Muscle of leg (tissue), 3 donors: ENCODE measurements at regions not wholly inside any gene's neighbourhood (a gene's known extent, or its start where the extent isn't known, plus 50 kb on each side); places are given as distances from the start of the nearest gene placed in this dataset.

Experiments
- DNase-seq: peaks from one replicate; pipeline ENCODE4 v3.0.0; 2013
- H3K27ac ChIP-seq: one replicate; pipeline ENCODE4 v1.5.1; 2013; ENCODE audit warnings: mild to moderate bottlenecking, low read length, control low read depth
- H3K27me3 ChIP-seq: one replicate; pipeline ENCODE4 v1.6.1; 2013; ENCODE audit warnings: low read length; ENCODE audit not compliant: control insufficient read depth, insufficient read depth
- H3K36me3 ChIP-seq: one replicate; pipeline ENCODE4 v1.6.1; 2013; ENCODE audit warnings: low read length; ENCODE audit not compliant: control insufficient read depth, insufficient read depth
- H3K4me1 ChIP-seq: one replicate; pipeline ENCODE4 v1.6.1; 2013; ENCODE audit warnings: low read length; ENCODE audit not compliant: control insufficient read depth, insufficient read depth
- H3K4me3 ChIP-seq: one replicate; pipeline ENCODE4 v1.5.1; 2013; ENCODE audit warnings: low read length, control low read depth
- H3K9me3 ChIP-seq: replicated peaks from 2 replicates; pipeline ENCODE4 v1.6.1; 2013; ENCODE audit warnings: low read depth, low read length; ENCODE audit not compliant: control insufficient read depth
- WGBS: methylation state at CpG from one replicate; pipeline ENCODE4 v1.1.5; 2013; ENCODE audit warnings: missing lambda C conversion rate; ENCODE audit not compliant: insufficient coverage; 5-methylcytosine and 5-hydroxymethylcytosine counted together

DNA sequence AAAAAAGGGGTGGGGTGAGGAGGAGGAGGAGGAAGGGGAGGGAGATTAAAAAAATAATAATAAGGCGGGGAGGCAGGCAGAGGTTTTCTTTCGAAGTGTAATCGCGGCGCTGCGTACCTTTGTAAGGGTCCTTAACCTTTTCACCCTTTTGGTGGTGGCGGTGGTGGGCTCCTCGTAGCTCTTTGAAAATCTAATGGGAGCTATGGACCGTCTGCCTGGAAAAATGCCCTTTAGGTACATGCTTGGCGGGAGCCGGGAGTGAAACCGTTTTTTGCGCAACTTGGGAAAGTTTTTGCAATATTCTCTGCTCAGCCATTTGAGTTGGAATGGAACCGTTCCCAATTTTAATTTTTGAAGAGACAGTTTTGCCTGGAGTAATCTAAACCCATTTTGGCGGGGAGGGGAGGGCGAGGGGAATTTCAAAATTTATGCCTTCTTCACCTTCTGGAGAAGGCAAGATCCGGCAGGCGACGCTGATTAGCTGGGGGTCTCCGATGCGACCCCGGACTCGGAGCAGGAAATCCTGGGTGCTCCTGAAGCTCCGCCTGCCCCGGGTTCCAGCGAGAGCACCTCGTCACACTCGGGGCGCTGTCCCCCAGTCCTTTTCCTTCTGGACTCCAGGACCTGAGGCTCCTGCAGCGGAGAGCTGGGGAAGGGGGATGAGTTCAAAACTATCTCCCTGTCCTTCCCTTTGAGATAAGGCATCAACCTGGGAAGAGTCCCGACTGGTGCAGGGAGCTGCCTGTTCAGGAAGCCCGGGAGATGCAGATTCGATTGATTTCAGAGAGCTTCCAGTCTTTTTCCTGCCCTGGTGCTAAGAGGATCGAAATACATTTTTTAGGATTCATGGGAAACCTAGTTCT lies 74.6 kb upstream of the TBX5 start:
- H3K27me3 ChIP-seq, result peaks cover 55% of the 10 kb centered on the region

DNA sequence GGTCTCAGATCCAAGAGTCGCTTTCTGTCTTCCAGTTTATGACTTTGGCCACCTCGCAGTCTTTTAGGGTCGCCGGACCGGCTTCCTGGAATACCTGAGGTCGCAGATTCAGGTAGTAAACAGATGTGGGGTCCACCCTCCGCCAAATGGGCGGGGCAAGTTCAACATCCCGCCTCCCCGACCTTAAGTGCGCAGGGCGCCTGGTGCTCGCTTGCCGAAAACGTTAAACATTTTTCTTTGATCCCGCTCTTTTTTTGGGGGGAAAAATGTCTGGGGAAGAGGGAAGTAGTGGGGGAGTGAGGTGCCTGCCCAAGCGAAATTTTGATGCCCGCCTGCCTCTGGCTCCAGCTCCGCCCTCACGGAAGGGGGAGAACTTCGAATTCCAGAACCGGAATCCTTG lies 73.9 kb upstream of the TBX5 start:
- WGBS, result 1% methylated on average over 18 of the region's 22 CpGs
- Histone ChIP-seq H3K4me1 (peaks cover 4% of the 10 kb centered on the region), H3K27ac (no peak overlapping the region), H3K4me3 (peak overlapping the region; percentile 23), H3K36me3 (no peaks in the 10 kb centered on the region), H3K9me3 (no peaks in the 10 kb centered on the region), H3K27me3 (peaks cover 55% of the 10 kb centered on the region)
- peak; percentile 10 for DNase-seq

More for the DNA sequence above, 74.6 kb upstream of the TBX5 start:
- 4% methylated on average over 25 of the region's 34 CpGs for WGBS
- peak overlapping the region; percentile 23 for H3K4me3 ChIP-seq
- peaks cover 4% of the 10 kb centered on the region for H3K4me1 ChIP-seq
- H3K9me3 ChIP-seq, result no peaks in the 10 kb centered on the region
- no peak overlapping the region for H3K27ac ChIP-seq
- no peaks in the 10 kb centered on the region for H3K36me3 ChIP-seq
- peak; percentile 36 for DNase-seq

DNA sequence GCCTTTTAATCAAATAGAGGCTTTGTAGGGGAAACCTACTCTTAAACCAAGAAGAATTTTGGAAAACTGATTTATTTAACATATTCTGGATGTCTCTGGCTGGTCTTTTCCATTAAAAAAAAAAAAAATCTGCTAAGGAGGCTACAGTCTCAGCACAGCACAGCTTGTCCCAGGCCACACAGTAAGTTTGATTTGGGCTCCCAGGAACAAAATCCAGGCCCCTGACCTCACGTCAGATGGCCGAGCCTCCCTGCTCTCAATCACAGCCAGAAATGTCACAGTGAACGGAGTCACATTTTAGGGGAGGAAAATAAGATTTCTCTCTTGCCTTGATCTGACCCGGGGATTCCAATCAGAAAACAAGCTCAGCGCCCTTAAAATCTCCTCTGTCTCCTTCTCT lies 72.9 kb upstream of the TBX5 start:
- Histone ChIP-seq H3K4me3 (no peak overlapping the region), H3K36me3 (no peaks in the 10 kb centered on the region), H3K27me3 (peaks cover 55% of the 10 kb centered on the region), H3K27ac (no peak overlapping the region), H3K9me3 (no peaks in the 10 kb centered on the region), H3K4me1 (peaks cover 4% of the 10 kb centered on the region)
- DNase-seq, result no peak
- WGBS, result no CpG with 5 or more reads among the region's 5 CpGs

- H3K27ac ChIP-seq, result no peak overlapping the region
Measured at GRCh38 chr12:114477989-114478395, 72.0 kb upstream of the TBX5 start.

DNA sequence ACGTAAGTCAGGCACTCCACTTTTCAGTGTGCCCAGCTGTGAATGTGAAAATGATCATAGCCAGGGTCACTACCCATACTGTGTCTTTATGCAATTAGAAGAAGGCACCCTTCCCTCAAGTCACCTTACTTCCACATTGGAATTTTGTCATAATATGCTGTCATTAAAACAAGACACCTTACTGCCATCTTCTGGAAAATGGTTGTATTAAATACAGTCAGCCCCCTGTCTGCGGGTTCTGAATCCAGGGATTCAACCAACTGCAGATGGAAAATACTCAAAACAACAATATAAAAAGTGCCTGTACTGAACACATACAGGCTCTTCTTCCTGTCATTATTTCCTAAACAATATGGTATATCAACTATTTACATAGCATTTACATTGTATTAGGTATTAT lies 70.2 kb upstream of the TBX5 start:
- 56% methylated on average over 1 of the region's 2 CpGs for WGBS
- peak; percentile 63 for DNase-seq
- Histone ChIP-seq H3K27me3 (peaks cover 41% of the 10 kb centered on the region), H3K9me3 (no peaks in the 10 kb centered on the region), H3K36me3 (no peaks in the 10 kb centered on the region), H3K4me3 (no peak overlapping the region), H3K27ac (no peak overlapping the region), H3K4me1 (peaks cover 4% of the 10 kb centered on the region)

More at GRCh38 chr12:114477989-114478395, 72.0 kb upstream of the TBX5 start:
- 19% methylated on average over 5 of the region's 5 CpGs for WGBS
- no peak overlapping the region for H3K4me3 ChIP-seq
- peaks cover 52% of the 10 kb centered on the region for H3K27me3 ChIP-seq
- no peak for DNase-seq
- H3K4me1 ChIP-seq, result peaks cover 4% of the 10 kb centered on the region
- no peaks in the 10 kb centered on the region for H3K36me3 ChIP-seq
- no peaks in the 10 kb centered on the region for H3K9me3 ChIP-seq

- no peaks in the 10 kb centered on the region for H3K4me1 ChIP-seq
- H3K9me3 ChIP-seq, result no peaks in the 10 kb centered on the region
- DNase-seq, result no peak
- H3K27me3 ChIP-seq, result peaks cover 17% of the 10 kb centered on the region
- no peaks in the 10 kb centered on the region for H3K36me3 ChIP-seq
- 50% methylated on average over 1 of the region's 3 CpGs for WGBS
- H3K27ac ChIP-seq, result no peak overlapping the region
- no peak overlapping the region for H3K4me3 ChIP-seq
Measured at GRCh38 chr12:114473717-114474116, 67.8 kb upstream of the TBX5 start.

GRCh38 chr12:114473018-114473417 lies 67.1 kb upstream of the TBX5 start:
- WGBS, result 80% methylated on average over 2 of the region's 2 CpGs
- no peaks in the 10 kb centered on the region for H3K4me1 ChIP-seq
- peaks cover 11% of the 10 kb centered on the region for H3K27me3 ChIP-seq
- H3K4me3 ChIP-seq, result no peak overlapping the region
- no peak overlapping the region for H3K27ac ChIP-seq
- DNase-seq, result no peak
- H3K36me3 ChIP-seq, result no peaks in the 10 kb centered on the region
- H3K9me3 ChIP-seq, result no peaks in the 10 kb centered on the region

DNA sequence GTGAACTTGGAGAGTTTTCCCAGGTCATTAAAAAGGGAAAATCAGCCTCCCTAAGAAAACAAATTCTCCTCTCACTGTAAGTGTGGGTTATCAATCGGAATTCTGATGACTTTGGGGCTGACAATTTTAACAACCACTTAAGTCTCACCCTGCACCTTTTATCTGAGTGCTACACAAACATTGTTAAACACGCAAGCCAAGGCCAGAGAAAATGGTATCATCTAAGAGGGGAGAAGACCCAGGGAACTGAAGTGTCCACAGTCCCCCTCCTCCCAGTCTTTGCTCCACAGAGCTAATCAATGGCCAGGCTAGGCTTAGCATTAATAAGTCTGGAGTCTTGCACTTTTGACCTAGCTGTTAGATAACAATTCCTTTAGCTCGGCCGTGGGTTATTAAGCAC lies 51.7 kb upstream of the TBX5 start:
- 25% methylated on average over 1 of the region's 4 CpGs for WGBS
- Histone ChIP-seq H3K36me3 (no peaks in the 10 kb centered on the region), H3K4me1 (no peaks in the 10 kb centered on the region), H3K27me3 (peaks cover 26% of the 10 kb centered on the region), H3K27ac (no peak overlapping the region), H3K9me3 (no peaks in the 10 kb centered on the region), H3K4me3 (no peak overlapping the region)
- DNase-seq, result no peak
